IPS-18a (cell line): ENCODE measurements at regions not wholly inside any gene's neighbourhood (a gene's known extent, or its start where the extent isn't known, plus 50 kb on each side); places are given as distances from the start of the nearest gene placed in this dataset.

Source experiments
- H3K27ac ChIP-seq: one replicate; pipeline ENCODE4 v1.5.1; 2013; ENCODE audit warnings: low read length
- H3K27me3 ChIP-seq: one replicate; pipeline ENCODE4 v1.6.1; 2013; ENCODE audit warnings: mild to moderate bottlenecking, low read length; ENCODE audit not compliant: control insufficient read depth, insufficient read depth
- H3K36me3 ChIP-seq: one replicate; pipeline ENCODE4 v1.6.1; 2013; ENCODE audit warnings: low read depth, low read length; ENCODE audit not compliant: control insufficient read depth
- H3K4me1 ChIP-seq: one replicate; pipeline ENCODE4 v1.6.1; 2013; ENCODE audit warnings: low read depth, low read length; ENCODE audit not compliant: control insufficient read depth
- H3K4me3 ChIP-seq: one replicate; pipeline ENCODE4 v1.5.1; 2013; ENCODE audit warnings: low read length
- H3K9ac ChIP-seq: one replicate; pipeline ENCODE4 v1.6.1; 2013; ENCODE audit warnings: mild to moderate bottlenecking, low read length, moderate library complexity
- H3K9me3 ChIP-seq: one replicate; pipeline ENCODE4 v1.6.1; 2013; ENCODE audit warnings: low read depth, low read length; ENCODE audit not compliant: control insufficient read depth

DNA sequence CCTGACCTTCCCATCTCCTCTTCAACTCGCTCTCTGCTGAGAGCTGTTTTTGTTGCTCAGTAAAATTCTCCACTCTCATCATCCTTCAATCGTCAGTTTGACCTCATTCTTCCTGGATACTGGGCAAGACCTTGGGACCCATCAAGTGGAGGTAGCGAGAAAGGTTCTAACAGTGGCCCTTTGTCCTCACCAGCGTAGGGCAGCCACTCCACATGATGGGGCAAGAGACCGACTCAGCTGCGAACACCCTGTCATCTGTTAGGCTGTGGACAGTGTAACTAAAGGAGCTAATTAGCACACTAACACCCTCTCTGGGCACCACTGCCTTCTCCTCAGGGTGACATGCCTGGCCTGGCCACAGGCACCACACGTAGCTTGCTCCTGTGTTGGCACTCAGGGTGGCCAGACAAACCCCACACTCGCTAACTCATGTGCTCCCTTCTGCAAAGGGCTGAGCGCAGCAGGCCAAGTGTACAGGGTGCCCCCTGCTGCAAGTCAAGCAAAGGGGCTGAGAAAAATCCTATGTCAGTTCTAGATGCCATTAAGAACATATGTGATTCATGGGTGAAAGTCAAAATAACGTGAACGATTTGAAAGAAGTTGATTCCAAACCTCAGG lies 1216.0 kb downstream of the SLITRK5 start:
- Histone ChIP-seq H3K36me3 (no peaks in the 10 kb centered on the region), H3K9ac (no peak overlapping the region), H3K27me3 (no peaks in the 10 kb centered on the region), H3K27ac (no peak overlapping the region), H3K9me3 (peaks cover 3% of the 10 kb centered on the region), H3K4me1 (no peaks in the 10 kb centered on the region), H3K4me3 (no peak overlapping the region)

DNA sequence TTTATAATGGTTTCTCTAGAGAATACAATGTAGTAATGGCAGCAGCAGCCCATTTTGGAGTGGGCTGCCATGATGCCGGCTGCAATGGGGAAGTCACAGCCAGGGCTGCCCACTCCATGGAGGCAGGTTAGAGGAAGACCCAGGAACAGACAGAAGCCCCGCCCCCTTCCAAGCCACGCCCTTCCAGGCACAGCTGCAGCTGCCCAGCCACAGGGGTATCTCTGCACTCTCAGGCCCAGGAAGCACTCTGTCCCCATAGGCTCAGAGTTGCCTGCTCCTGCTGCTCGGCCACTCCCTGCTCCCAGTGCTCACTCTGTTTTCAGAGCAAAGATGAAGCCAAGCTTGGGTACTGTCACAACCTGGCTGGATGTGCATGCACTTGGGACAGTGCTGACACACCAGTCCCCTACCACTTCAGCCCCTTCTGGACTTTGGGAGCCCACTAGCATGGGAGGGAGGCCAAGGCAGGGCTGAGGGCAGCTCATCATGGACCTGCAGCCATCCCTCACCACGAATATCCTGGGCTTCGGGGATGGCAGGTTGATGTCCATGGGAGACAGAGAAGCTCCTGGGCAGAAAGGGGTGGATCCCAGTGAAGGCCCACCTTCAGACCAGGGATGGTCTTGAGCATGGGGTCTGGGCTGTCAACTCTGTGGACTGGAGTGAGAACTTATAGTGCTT lies 1224.2 kb downstream of the SLITRK5 start:
- H3K4me3 ChIP-seq, result no peak overlapping the region
- H3K27me3 ChIP-seq, result no peaks in the 10 kb centered on the region
- no peaks in the 10 kb centered on the region for H3K9me3 ChIP-seq
- no peaks in the 10 kb centered on the region for H3K36me3 ChIP-seq
- no peak overlapping the region for H3K9ac ChIP-seq
- H3K27ac ChIP-seq, result no peak overlapping the region
- no peaks in the 10 kb centered on the region for H3K4me1 ChIP-seq

DNA sequence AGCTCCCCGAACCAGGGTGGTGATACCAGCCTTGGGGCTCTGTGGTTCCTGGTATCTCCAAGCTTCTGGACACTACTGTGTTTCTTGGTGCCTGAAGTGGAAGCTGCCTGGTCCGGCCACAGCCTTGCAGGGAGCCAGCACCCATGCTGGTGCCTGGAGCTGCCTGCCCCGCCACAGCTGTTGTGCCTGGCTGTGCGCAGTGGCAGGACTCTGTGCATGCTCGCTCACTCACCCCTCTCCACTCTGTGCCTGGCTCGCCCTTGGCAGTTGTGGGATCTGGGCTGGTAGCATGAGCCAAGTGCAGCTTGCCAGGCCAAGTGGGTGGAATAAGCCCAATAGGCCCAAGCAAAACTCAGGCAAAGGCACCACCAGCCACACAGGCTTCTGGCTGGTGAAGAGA lies 1225.3 kb downstream of the SLITRK5 start:
- no peak overlapping the region for H3K4me3 ChIP-seq
- no peaks in the 10 kb centered on the region for H3K4me1 ChIP-seq
- H3K9me3 ChIP-seq, result no peaks in the 10 kb centered on the region
- H3K27ac ChIP-seq, result no peak overlapping the region
- H3K36me3 ChIP-seq, result no peaks in the 10 kb centered on the region
- H3K27me3 ChIP-seq, result no peaks in the 10 kb centered on the region
- H3K9ac ChIP-seq, result no peak overlapping the region

DNA sequence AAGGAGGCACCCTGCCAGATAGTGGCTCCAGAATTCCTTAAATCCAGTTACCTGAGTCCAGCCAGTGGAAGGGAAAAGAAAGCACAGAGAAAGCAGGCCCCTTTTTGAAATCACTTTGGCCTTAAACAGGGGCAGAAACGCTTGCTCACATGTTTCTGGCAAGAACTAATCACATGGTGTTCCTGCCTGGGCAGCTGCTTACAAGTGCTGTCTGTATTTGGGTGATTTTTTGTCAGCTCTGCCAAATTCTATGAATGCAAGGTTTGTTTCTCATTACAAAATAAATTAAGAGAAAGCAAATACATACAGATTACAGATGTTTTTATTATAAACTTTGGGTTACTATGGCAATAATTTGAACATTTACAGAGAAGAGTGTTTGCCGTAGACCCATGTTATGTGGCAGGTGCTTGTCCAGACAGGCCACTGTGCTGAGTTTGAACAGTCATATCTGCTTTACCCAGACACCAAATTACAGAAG lies 1237.8 kb downstream of the SLITRK5 start:
- no peaks in the 10 kb centered on the region for H3K27me3 ChIP-seq
- H3K4me3 ChIP-seq, result no peak overlapping the region
- H3K36me3 ChIP-seq, result no peaks in the 10 kb centered on the region
- H3K9ac ChIP-seq, result no peak overlapping the region
- no peak overlapping the region for H3K27ac ChIP-seq
- H3K4me1 ChIP-seq, result no peaks in the 10 kb centered on the region
- no peaks in the 10 kb centered on the region for H3K9me3 ChIP-seq

DNA sequence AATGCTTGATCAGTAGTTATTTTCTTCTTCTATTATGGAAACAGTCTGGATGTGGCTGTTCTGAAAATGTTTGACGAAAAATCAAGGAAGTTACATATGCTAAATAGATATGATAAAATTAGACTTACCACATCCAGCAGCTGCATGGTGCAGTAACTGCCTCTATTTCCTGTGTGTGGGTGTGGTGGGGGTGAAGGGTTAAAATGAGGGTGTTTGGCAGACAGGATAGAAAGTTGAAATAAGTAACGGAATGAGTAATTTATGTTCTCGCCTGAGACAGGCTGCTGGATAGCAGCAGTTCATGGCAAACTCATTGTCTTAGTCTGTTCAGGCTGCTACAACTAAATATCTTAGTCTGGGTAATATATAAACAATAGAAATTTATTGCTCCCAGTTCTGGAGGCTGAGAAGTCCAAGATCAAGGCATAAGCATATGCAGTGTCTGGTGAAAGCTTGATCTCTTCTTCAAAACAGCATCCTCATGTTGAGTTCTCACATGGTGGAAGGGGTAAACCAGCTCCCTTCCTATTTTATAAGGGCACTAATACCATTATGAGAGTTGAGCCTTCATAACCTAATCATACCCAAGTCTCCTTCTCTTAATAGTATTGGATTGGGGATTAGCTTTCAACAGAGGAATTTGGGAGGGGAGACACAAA lies 1248.9 kb downstream of the SLITRK5 start:
- H3K4me1 ChIP-seq, result no peaks in the 10 kb centered on the region
- no peak overlapping the region for H3K9ac ChIP-seq
- H3K4me3 ChIP-seq, result no peak overlapping the region
- no peaks in the 10 kb centered on the region for H3K9me3 ChIP-seq
- no peak overlapping the region for H3K27ac ChIP-seq
- no peaks in the 10 kb centered on the region for H3K27me3 ChIP-seq
- H3K36me3 ChIP-seq, result no peaks in the 10 kb centered on the region

DNA sequence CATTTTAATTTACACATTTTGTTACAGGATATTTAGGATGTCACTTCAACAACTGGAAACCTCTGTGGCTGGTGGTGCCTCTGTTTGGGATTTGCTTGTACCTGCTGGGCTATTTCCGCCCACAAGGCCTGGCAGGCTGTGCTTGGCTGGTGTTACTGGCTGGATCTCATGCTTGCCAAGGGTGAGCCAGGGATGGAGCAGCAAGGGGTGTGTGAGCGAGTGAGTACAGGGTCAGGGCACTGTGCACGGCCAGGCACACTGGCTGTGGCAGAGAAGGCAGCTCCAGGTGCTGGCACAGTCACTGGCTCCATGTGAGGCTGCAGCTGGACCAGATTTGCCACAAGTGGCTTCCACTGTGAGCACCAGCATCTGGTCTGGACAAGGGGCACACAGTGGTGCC lies 1254.8 kb downstream of the SLITRK5 start:
- Histone ChIP-seq H3K27ac (no peak overlapping the region), H3K9me3 (no peaks in the 10 kb centered on the region), H3K36me3 (no peaks in the 10 kb centered on the region), H3K9ac (no peak overlapping the region), H3K27me3 (no peaks in the 10 kb centered on the region), H3K4me1 (no peaks in the 10 kb centered on the region), H3K4me3 (no peak overlapping the region)

DNA sequence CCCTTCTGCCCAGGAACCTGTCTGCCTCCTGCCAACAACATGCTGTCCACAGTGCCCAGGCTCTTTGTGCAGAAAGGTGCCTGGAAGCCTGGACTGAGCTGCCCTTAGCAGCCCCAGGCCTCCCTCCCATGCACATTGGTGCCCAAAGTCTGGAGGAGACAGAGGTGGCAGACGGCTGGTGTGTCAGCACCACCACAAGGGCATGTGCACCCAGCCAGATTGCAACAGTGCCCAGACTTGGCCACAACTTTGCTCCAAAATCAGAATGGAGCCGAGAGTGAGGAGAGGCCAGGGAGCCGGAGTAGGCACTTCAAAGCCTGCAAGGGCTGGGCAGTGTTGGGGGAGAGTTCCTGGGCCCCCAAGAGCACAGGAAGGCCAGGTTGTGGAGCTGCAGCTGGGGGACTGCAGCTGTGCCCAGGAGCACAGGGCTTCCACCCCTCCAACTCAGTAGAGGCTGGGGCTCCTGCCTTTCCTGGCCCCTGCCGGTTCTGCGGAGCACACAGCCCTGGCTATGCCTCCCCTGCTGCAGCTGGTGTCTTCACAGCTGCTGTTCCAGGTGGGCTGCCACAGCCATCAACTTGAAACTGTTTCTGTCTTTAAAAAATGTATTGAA lies 1255.8 kb downstream of the SLITRK5 start:
- H3K27me3 ChIP-seq, result no peaks in the 10 kb centered on the region
- H3K9me3 ChIP-seq, result no peaks in the 10 kb centered on the region
- H3K4me1 ChIP-seq, result no peaks in the 10 kb centered on the region
- no peak overlapping the region for H3K27ac ChIP-seq
- H3K36me3 ChIP-seq, result no peaks in the 10 kb centered on the region
- no peak overlapping the region for H3K9ac ChIP-seq
- H3K4me3 ChIP-seq, result no peak overlapping the region

DNA sequence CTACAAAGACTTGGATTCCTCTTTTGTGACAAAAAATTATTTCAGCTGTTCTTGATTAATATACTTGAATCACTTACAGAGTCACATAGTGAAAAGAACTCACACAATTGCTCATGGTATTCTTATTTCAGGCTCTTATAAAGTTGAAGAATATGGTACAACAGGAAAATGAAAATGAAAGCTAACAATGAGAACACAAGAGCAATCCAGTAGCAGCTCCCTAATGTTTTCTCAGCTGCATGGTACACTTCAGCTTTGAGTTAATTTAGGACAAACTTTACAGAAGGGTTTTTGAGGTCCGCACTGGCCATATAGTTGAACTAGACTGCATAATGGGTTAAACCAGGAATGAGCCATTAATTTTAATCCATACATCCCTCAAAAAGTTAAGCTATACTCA lies 1261.8 kb downstream of the SLITRK5 start:
- Histone ChIP-seq H3K4me3 (no peak overlapping the region), H3K27ac (no peak overlapping the region), H3K9ac (no peak overlapping the region)

DNA sequence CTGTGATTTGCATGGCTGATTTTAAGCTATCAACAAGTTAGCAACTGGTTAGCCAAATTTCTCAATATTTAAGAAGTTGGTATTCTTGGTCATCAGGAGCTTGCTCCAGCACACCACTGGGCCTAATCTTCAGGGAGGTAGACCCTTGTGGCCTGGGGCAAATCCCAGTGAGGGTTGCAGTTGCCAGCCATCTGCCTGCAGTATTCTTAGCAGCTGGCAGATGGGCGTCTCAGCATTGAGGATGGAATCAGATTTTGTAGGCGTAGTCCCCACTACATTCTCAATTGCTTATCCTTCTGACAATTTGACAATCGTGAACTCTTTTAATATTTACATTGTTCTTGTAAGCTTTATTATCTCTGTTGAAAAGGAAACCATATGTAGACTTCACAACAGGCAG lies 1266.2 kb downstream of the SLITRK5 start:
- no peak overlapping the region for H3K27ac ChIP-seq
- H3K4me1 ChIP-seq, result no peaks in the 10 kb centered on the region
- H3K27me3 ChIP-seq, result no peaks in the 10 kb centered on the region
- H3K4me3 ChIP-seq, result no peak overlapping the region
- H3K9me3 ChIP-seq, result no peaks in the 10 kb centered on the region
- no peaks in the 10 kb centered on the region for H3K36me3 ChIP-seq
- H3K9ac ChIP-seq, result no peak overlapping the region

More for the DNA sequence above, 1261.8 kb downstream of the SLITRK5 start:
- Histone ChIP-seq H3K27me3 (no peaks in the 10 kb centered on the region), H3K36me3 (no peaks in the 10 kb centered on the region), H3K4me1 (no peaks in the 10 kb centered on the region), H3K9me3 (no peaks in the 10 kb centered on the region)

DNA sequence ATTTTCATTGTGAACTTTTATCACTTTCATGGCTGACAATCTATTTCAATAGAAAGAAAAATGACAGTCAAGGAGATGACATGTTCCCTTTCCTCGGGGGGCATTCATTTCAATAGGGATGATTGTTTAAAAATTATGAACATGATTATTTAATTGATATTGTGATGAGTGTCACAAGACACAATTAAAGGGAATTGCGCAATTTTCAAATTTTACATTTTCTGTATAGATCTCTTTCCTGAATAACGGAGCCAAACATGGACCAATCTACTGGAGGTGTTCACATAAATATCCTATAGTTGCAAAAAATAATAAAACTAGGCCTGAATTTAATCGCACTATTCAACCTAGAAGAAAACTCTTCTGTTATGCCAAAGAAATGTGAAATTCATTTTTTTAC lies 1274.6 kb downstream of the SLITRK5 start:
- Histone ChIP-seq H3K27ac (no peak overlapping the region), H3K27me3 (no peaks in the 10 kb centered on the region), H3K4me3 (no peak overlapping the region), H3K9me3 (no peaks in the 10 kb centered on the region), H3K4me1 (no peaks in the 10 kb centered on the region), H3K9ac (no peak overlapping the region), H3K36me3 (no peaks in the 10 kb centered on the region)

DNA sequence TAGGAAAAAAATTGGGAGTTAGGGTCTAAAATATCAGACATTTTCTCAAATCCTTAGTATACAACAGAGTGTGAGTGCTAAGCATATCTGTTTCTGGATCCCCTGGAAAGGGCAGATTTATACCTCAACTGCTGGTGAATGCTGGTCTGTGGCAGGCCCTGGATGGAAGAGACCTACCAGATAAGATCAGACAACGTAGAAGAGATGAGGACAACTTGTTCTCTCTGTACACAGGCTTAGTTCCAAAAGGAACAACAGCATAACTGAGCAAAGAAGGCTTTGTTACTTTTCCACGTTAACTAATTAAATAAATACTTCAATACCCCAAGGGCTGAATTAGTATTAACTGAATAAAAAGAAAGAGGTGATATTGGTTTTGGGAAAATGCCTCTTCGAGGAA lies 1277.3 kb downstream of the SLITRK5 start:
- Histone ChIP-seq H3K27ac (no peak overlapping the region), H3K36me3 (no peaks in the 10 kb centered on the region), H3K9me3 (no peaks in the 10 kb centered on the region), H3K4me1 (no peaks in the 10 kb centered on the region), H3K4me3 (no peak overlapping the region), H3K27me3 (no peaks in the 10 kb centered on the region), H3K9ac (no peak overlapping the region)
